ENCODE measurements at regions not wholly inside any gene's neighbourhood (a gene's known extent, or its start where the extent isn't known, plus 50 kb on each side); places are given as distances from the start of the nearest gene placed in this dataset.

- TF ChIP-seq CTCF (IDR thresholded peaks at IDR 0.05; ENCODE audit: unreplicated experiment in 3 of 3) = no peak
- Mint-ChIP-seq H3K27ac (no peak overlapping the region), H3K27me3 (ENCODE audit: low read depth) (no peaks in the 10 kb centered on the region), H3K4me1 (no peaks in the 10 kb centered on the region), H3K9me3 (peaks cover 12% of the 10 kb centered on the region), H3K4me3 (no peak overlapping the region), H3K36me3 (ENCODE audit: low read depth) (no peaks in the 10 kb centered on the region)
Measured at GRCh38 chr10:90167174-90168064, 466.0 kb downstream of the KIF20B start.

- no peak for TF ChIP-seq CTCF (IDR thresholded peaks at IDR 0.05; ENCODE audit: unreplicated experiment in 3 of 3)
- Mint-ChIP-seq H3K27ac (no peak overlapping the region), H3K27me3 (ENCODE audit: low read depth) (no peaks in the 10 kb centered on the region), H3K4me1 (no peaks in the 10 kb centered on the region), H3K4me3 (no peak overlapping the region), H3K9me3 (peaks cover 12% of the 10 kb centered on the region), H3K36me3 (ENCODE audit: low read depth) (no peaks in the 10 kb centered on the region)
Measured at GRCh38 chr10:90168244-90168643, 466.9 kb downstream of the KIF20B start.

DNA sequence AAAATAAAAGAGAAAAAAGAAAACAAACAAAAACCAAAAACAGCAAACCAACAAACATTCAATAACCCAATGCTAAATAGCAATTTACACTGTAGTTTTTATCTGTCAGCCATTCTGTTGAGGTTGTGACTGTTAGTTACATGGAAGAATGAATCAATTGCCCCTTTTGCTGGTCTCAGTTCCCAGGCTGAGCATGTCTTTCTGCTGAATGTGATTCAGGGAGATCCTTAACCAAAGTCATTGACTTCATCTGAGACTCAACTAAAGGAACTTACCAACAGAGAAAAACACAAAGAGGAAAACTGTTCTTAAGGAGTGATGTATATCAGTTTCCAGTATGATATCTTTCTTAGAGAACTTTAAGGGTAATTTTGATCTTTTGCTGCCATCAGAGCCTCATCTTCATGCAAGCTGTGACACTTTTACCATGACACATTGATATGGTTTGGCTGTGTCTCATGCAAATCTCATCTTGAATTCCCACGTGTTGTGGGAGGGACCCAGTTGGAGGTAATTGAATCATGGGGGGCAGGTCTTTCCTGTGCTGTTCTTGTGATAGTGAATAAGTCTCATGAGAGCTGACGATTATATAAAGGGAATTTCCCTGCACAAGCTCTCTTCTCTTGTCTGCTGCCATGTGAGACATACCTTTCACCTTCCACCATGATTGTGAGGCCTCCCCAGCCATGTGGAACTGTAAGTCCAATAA is 469.8 kb downstream of the KIF20B start:
- H3K4me3 Mint-ChIP-seq = no peak overlapping the region
- no peak overlapping the region for H3K27ac Mint-ChIP-seq
- TF ChIP-seq CTCF (IDR thresholded peaks at IDR 0.05; ENCODE audit: unreplicated experiment in 3 of 3) = no peak
- no peaks in the 10 kb centered on the region for H3K4me1 Mint-ChIP-seq
- no peaks in the 10 kb centered on the region for H3K27me3 Mint-ChIP-seq (ENCODE audit: low read depth)
- H3K36me3 Mint-ChIP-seq (ENCODE audit: low read depth) = no peaks in the 10 kb centered on the region
- H3K9me3 Mint-ChIP-seq = peaks cover 4% of the 10 kb centered on the region

DNA sequence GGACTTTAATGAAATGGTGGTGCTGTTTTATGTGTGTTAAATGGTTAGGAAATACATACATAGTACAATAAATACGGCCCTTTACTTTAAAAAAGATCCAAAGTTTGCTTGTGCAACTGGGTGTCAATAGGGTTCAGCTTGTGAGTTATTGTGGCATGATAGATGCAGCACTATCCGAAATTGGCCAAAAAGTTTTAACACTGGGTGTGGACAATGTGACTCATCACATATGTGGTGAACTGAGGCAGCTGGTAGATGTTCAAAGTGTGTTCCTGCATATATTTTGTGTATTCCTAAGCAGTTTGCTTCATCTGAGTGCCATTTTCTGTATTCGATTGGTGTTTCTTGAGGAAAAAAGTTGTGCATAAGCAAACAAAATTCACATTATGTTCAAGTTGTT is 473.1 kb downstream of the KIF20B start:
- no peaks in the 10 kb centered on the region for H3K9me3 Mint-ChIP-seq
- no peak overlapping the region for H3K27ac Mint-ChIP-seq
- no peak for TF ChIP-seq CTCF (IDR thresholded peaks at IDR 0.05; ENCODE audit: unreplicated experiment in 3 of 3)
- no peaks in the 10 kb centered on the region for H3K4me1 Mint-ChIP-seq
- H3K36me3 Mint-ChIP-seq (ENCODE audit: low read depth) = no peaks in the 10 kb centered on the region
- no peak overlapping the region for H3K4me3 Mint-ChIP-seq
- H3K27me3 Mint-ChIP-seq (ENCODE audit: low read depth) = no peaks in the 10 kb centered on the region

GRCh38 chr10:90175161-90175681 is 473.8 kb downstream of the KIF20B start:
- Mint-ChIP-seq H3K9me3 (no peaks in the 10 kb centered on the region), H3K27ac (no peak overlapping the region), H3K4me1 (no peaks in the 10 kb centered on the region), H3K27me3 (ENCODE audit: low read depth) (no peaks in the 10 kb centered on the region), H3K4me3 (no peak overlapping the region), H3K36me3 (ENCODE audit: low read depth) (no peaks in the 10 kb centered on the region)
- no peak for TF ChIP-seq CTCF (IDR thresholded peaks at IDR 0.05; ENCODE audit: unreplicated experiment in 3 of 3)
